ENCODE measurements at regions not wholly inside any gene's neighbourhood (a gene's known extent, or its start where the extent isn't known, plus 50 kb on each side); places are given as distances from the start of the nearest gene placed in this dataset.
"Not testable (repeated sequence)": the region's sequence is repeated elsewhere in the genome, so short reads cannot be mapped to it uniquely, and the experiment has no call there.

DNA sequence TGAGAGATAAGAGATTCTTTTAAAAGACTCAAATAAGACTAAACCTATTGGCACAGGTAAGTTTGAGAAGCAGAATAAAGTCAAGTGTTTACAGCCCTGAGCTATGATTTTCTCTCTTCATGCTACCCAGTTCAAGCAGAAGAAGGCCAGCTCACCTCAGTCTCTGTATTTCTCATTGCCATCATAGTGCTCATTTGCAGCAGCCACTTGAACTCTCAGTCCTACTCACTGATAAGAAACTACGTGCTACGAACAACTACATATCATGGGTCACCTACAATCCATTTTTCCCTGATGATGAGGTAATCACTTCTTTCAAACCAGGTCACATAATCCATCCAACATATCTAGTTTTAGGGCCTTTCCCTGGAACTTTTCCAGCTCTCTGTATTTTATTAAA lies 617.5 kb downstream of the JRKL start:
- intact Hi-C loops (cut with DNase I), result no loop called here
- Histone ChIP-seq H3K27me3 (no peaks in the 10 kb centered on the region), H3K4me3 (no peak overlapping the region), H3K4me1 (no peaks in the 10 kb centered on the region), H3K27ac (no peak overlapping the region), H3K9me3 (no peaks in the 10 kb centered on the region), H3K36me3 (no peaks in the 10 kb centered on the region)
- DNase-seq, result no peak
- TF ChIP-seq CTCF (IDR thresholded peaks at IDR 0.05), result no peak
- ATAC-seq, result no peak

GRCh38 chr11:97009613-97010012 lies 619.8 kb downstream of the JRKL start:
- no peak for TF ChIP-seq CTCF (IDR thresholded peaks at IDR 0.05)
- intact Hi-C loops (cut with DNase I), result no loop called here

DNA sequence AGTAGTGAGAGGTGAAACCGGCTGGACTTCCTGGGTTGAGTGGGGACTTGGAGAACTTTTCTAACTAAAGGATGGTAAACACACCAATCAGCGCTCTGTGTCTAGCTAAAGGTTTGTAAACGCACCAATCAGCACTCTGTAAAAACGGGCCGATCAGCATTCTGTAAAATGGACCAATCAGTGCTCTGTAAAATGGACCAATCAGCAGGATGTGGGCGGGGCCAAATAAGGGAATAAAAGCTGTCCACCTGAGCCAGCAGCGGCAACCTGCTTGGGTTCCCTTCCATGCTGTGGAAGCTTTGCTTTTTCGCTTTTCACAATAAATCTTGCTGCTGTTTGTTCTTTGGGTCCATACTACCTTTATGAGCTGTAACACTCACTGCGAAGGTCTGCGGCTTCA lies 621.2 kb downstream of the JRKL start:
- H3K27ac ChIP-seq; DNase-seq; H3K4me3 ChIP-seq; H3K36me3 ChIP-seq; intact Hi-C loops (cut with DNase I); H3K9me3 ChIP-seq; ATAC-seq; H3K4me1 ChIP-seq; H3K27me3 ChIP-seq: not testable (repeated sequence)

More at GRCh38 chr11:97009613-97010012, 619.8 kb downstream of the JRKL start:
- Histone ChIP-seq H3K27ac (no peak overlapping the region), H3K4me1 (no peaks in the 10 kb centered on the region), H3K9me3 (no peaks in the 10 kb centered on the region), H3K4me3 (no peak overlapping the region), H3K36me3 (no peaks in the 10 kb centered on the region), H3K27me3 (no peaks in the 10 kb centered on the region)
- no peak for DNase-seq
- ATAC-seq, result no peak

DNA sequence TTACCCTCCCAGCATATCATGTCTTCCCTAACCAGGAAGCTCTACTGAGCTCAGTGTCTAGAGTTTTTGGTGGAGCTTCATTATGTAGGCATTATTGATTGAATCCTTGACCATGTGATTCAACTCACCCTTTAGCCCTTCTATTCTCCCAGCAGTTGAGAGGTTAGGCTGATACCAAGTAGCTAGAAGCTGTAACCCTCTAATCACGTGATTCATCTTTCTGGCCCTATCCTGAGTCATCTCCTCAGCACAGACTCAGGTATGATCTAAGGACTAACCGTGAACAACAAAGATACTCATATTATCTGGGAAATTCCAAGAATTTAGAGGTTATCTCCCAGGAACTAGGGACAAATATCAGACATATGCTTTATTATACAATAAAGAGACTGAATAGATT lies 625.5 kb downstream of the JRKL start:
- Histone ChIP-seq H3K4me1 (no peaks in the 10 kb centered on the region), H3K27me3 (no peaks in the 10 kb centered on the region), H3K36me3 (no peaks in the 10 kb centered on the region), H3K27ac (no peak overlapping the region), H3K4me3 (no peak overlapping the region), H3K9me3 (no peaks in the 10 kb centered on the region)
- no peak for DNase-seq
- intact Hi-C loops (cut with DNase I), result no loop called here
- TF ChIP-seq CTCF (IDR thresholded peaks at IDR 0.05), result no peak
- no peak for ATAC-seq

GRCh38 chr11:97019305-97019704 lies 629.5 kb downstream of the JRKL start:
- ATAC-seq (no peak), DNase-seq (no peak)
- Histone ChIP-seq H3K36me3 (no peaks in the 10 kb centered on the region), H3K27me3 (no peaks in the 10 kb centered on the region), H3K9me3 (no peaks in the 10 kb centered on the region), H3K27ac (no peak overlapping the region), H3K4me3 (no peak overlapping the region), H3K4me1 (no peaks in the 10 kb centered on the region)
- TF ChIP-seq CTCF (IDR thresholded peaks at IDR 0.05), result no peak
- intact Hi-C loops (cut with DNase I), result no loop called here

DNA sequence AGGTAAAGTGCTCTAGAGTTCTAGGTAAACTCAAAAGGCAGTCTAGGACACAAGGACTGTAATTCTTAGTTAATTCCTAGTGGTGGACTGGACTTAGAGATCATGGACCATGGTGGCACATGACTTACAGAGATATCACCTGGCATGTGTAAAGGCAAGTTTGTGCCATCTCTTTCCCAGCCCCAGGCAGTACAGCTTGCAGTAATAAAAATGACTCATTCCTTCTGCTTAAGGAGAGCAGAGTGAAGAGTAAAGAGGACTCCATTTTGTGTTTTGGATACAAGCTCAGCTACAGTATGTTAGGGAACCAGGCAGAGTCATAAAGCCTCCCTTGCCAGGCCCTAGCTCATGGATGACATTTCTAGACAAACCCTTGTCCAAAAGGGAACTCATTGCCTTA lies 629.9 kb downstream of the JRKL start:
- DNase-seq (no peak), ATAC-seq (no peak)
- Histone ChIP-seq H3K36me3 (no peaks in the 10 kb centered on the region), H3K4me3 (no peak overlapping the region), H3K27me3 (no peaks in the 10 kb centered on the region), H3K9me3 (no peaks in the 10 kb centered on the region), H3K27ac (no peak overlapping the region), H3K4me1 (no peaks in the 10 kb centered on the region)
- intact Hi-C loops (cut with DNase I), result no loop called here
- no peak for TF ChIP-seq CTCF (IDR thresholded peaks at IDR 0.05)

Data from upper lobe of right lung (tissue), 1 donor.